ENCODE measurements at regions not wholly inside any gene's neighbourhood (a gene's known extent, or its start where the extent isn't known, plus 50 kb on each side); places are given as distances from the start of the nearest gene placed in this dataset.
A peak's percentile ranks its signal among the peaks of the same experiment; 100 is the strongest.

DNA sequence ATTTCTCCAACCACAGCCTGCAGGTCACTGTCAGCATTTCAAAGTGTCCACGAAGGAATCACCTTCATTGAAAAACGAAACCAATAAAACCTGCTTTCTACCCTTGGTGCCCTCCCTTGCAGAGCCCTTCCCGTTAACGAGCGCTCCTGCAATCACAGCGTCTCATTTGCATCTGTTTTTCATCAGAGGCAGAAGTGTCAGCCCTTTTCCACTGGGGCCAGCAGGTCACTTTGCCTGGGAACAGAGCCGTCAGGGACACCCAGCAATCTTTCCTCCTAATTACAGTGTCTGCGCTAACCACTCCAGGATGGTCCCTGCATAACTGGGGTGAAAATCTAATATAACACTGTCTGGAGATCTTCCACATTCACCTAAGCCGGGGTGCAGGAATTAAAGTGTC, 85.3 kb downstream of the PSMG1 start:
- H3K27me3 ChIP-seq (ENCODE audit: insufficient read depth, poor library complexity, severe bottlenecking) = no peaks in the 10 kb centered on the region
- no peak for DNase-seq (ENCODE audit: low read depth in 1 of 2, low spot score in 1 of 2)
- no peak for TF ChIP-seq SPI1 (IDR thresholded peaks at IDR 0.05; ENCODE audit: borderline replicate concordance, low read depth)
- TF ChIP-seq, protein P1, sequence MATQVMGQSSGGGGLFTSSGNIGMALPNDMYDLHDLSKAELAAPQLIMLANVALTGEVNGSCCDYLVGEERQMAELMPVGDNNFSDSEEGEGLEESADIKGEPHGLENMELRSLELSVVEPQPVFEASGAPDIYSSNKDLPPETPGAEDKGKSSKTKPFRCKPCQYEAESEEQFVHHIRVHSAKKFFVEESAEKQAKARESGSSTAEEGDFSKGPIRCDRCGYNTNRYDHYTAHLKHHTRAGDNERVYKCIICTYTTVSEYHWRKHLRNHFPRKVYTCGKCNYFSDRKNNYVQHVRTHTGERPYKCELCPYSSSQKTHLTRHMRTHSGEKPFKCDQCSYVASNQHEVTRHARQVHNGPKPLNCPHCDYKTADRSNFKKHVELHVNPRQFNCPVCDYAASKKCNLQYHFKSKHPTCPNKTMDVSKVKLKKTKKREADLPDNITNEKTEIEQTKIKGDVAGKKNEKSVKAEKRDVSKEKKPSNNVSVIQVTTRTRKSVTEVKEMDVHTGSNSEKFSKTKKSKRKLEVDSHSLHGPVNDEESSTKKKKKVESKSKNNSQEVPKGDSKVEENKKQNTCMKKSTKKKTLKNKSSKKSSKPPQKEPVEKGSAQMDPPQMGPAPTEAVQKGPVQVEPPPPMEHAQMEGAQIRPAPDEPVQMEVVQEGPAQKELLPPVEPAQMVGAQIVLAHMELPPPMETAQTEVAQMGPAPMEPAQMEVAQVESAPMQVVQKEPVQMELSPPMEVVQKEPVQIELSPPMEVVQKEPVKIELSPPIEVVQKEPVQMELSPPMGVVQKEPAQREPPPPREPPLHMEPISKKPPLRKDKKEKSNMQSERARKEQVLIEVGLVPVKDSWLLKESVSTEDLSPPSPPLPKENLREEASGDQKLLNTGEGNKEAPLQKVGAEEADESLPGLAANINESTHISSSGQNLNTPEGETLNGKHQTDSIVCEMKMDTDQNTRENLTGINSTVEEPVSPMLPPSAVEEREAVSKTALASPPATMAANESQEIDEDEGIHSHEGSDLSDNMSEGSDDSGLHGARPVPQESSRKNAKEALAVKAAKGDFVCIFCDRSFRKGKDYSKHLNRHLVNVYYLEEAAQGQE (IDR thresholded peaks at IDR 0.05; ENCODE audit: insufficient replicate concordance, low read depth) = no peak
- TF ChIP-seq GABPA (IDR thresholded peaks at IDR 0.05; ENCODE audit: low read depth) = no peak
- no peak for TF ChIP-seq POLR2AphosphoS5 (IDR thresholded peaks at IDR 0.05; ENCODE audit: low read depth)
- TF ChIP-seq, protein P2, sequence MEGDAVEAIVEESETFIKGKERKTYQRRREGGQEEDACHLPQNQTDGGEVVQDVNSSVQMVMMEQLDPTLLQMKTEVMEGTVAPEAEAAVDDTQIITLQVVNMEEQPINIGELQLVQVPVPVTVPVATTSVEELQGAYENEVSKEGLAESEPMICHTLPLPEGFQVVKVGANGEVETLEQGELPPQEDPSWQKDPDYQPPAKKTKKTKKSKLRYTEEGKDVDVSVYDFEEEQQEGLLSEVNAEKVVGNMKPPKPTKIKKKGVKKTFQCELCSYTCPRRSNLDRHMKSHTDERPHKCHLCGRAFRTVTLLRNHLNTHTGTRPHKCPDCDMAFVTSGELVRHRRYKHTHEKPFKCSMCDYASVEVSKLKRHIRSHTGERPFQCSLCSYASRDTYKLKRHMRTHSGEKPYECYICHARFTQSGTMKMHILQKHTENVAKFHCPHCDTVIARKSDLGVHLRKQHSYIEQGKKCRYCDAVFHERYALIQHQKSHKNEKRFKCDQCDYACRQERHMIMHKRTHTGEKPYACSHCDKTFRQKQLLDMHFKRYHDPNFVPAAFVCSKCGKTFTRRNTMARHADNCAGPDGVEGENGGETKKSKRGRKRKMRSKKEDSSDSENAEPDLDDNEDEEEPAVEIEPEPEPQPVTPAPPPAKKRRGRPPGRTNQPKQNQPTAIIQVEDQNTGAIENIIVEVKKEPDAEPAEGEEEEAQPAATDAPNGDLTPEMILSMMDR (IDR thresholded peaks at IDR 0.05; ENCODE audit: insufficient read depth, low read length) = no peak
- no peak overlapping the region for H3K4me3 ChIP-seq (replicated peaks; ENCODE audit: insufficient read depth, low read length)
- no peak overlapping the region for H3K27ac ChIP-seq (replicated peaks)

DNA sequence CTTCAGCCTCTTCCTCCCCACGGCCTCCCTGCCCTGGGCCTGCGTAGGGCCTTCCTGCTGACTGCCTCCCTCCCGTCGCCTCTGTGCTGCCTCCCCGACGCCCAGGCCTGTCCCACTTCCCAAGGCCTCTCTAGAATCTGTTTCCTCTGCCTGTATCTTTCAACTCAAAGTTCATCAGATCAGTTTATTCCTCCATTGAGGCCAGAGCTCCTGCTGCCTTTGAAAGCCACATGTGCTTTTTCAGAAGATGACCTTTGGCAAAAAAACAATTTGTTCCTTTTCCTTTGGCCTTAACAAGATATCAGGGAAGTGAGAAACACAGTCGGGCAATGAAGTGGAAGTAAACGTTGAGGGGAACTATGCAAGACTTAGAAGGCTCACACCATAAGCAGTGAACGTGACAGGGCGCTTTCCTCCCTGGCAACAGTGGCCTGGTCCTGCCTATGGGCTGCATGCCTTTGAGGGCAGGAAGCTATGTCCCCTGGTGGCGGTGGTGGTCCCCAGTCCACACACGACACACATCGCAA, 85.9 kb downstream of the PSMG1 start:
- Histone ChIP-seq H3K4me3 (replicated peaks; ENCODE audit: insufficient read depth, low read length) (no peak overlapping the region), H3K27ac (replicated peaks) (peak overlapping the region; percentile 29; the same call in 1 of the 2 replicates), H3K27me3 (ENCODE audit: insufficient read depth, poor library complexity, severe bottlenecking) (no peaks in the 10 kb centered on the region)
- TF ChIP-seq POLR2AphosphoS5 (IDR thresholded peaks at IDR 0.05; ENCODE audit: low read depth) (no peak), SPI1 (IDR thresholded peaks at IDR 0.05; ENCODE audit: borderline replicate concordance, low read depth) (no peak), GABPA (IDR thresholded peaks at IDR 0.05; ENCODE audit: low read depth) (no peak)
- TF ChIP-seq, protein P1 (IDR thresholded peaks at IDR 0.05; ENCODE audit: insufficient replicate concordance, low read depth) = no peak
- TF ChIP-seq, protein P2 (IDR thresholded peaks at IDR 0.05; ENCODE audit: insufficient read depth, low read length) = no peak
- DNase-seq (ENCODE audit: low read depth in 1 of 2, low spot score in 1 of 2) = peak in 1 of 2 experiments; percentile 63

DNA sequence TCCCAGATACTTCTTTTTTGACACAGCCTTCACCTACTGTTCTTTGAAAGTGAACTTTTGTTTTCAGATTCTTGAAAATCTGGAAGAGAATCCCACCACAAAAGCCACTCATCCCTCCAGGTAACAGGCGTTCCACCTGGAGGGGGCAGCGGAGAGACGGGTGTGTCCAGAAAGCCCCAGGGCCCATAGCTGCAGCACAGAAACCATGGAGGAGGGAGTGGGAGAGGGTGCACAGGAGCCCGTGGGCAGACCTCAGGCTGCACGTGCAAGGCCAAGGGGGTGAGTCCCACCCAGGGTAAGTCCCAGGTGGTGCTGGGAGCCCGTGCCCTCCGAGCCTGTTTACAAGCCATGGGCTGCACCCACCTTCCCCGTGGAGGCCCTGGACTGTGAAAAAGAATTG, 86.5 kb downstream of the PSMG1 start:
- H3K4me3 ChIP-seq (replicated peaks; ENCODE audit: insufficient read depth, low read length) = no peak overlapping the region
- no peak for DNase-seq (ENCODE audit: low read depth in 1 of 2, low spot score in 1 of 2)
- H3K27me3 ChIP-seq (ENCODE audit: insufficient read depth, poor library complexity, severe bottlenecking) = no peaks in the 10 kb centered on the region
- TF ChIP-seq, protein P2 (IDR thresholded peaks at IDR 0.05; ENCODE audit: insufficient read depth, low read length) = no peak
- TF ChIP-seq POLR2AphosphoS5 (IDR thresholded peaks at IDR 0.05; ENCODE audit: low read depth) (no peak), SPI1 (IDR thresholded peaks at IDR 0.05; ENCODE audit: borderline replicate concordance, low read depth) (no peak), GABPA (IDR thresholded peaks at IDR 0.05; ENCODE audit: low read depth) (no peak)
- TF ChIP-seq, protein P1 (IDR thresholded peaks at IDR 0.05; ENCODE audit: insufficient replicate concordance, low read depth) = no peak
- no peak overlapping the region for H3K27ac ChIP-seq (replicated peaks)

Data from HL-60 (cell line).